Ishikawa (cell line): ENCODE measurements at regions not wholly inside any gene's neighbourhood (a gene's known extent, or its start where the extent isn't known, plus 50 kb on each side); places are given as distances from the start of the nearest gene placed in this dataset.

Experiments used
- CEBPB ChIP-seq: IDR thresholded peaks from 2 replicates; pipeline ENCODE4 v1.6.1; 2012
- EGR1 ChIP-seq: IDR thresholded peaks from 2 replicates; pipeline ENCODE4 v1.6.1; 2012
- EP300 ChIP-seq: IDR thresholded peaks from 2 replicates; pipeline ENCODE4 v1.6.1; 2012; ENCODE audit warnings: borderline replicate concordance
- FOXM1 ChIP-seq: IDR thresholded peaks from 2 replicates; pipeline ENCODE4 v1.6.1; 2012; ENCODE audit warnings: low read depth, borderline replicate concordance
- MAX ChIP-seq: IDR thresholded peaks from 2 replicates; pipeline ENCODE4 v1.6.1; 2012
- RAD21 ChIP-seq: IDR thresholded peaks from 2 replicates; pipeline ENCODE4 v1.6.1; 2012; ENCODE audit warnings: low read depth
- REST ChIP-seq: IDR thresholded peaks from 2 replicates; pipeline ENCODE4 v1.6.1; 2012; ENCODE audit warnings: low read depth, mild to moderate bottlenecking
- USF1 ChIP-seq: IDR thresholded peaks from 2 replicates; pipeline ENCODE4 v1.6.1; 2012
- YY1 ChIP-seq: IDR thresholded peaks from 2 replicates; pipeline ENCODE4 v1.6.1; 2012; ENCODE audit warnings: low read depth

- TF ChIP-seq USF1: no peak
- no peak for TF ChIP-seq CEBPB
- TF ChIP-seq MAX: no peak
- no peak for TF ChIP-seq FOXM1
- no peak for TF ChIP-seq REST
- TF ChIP-seq EGR1: no peak
- TF ChIP-seq EP300: no peak
- no peak for TF ChIP-seq RAD21
- no peak for TF ChIP-seq YY1
Observed at GRCh38 chr2:75288760-75289159, 89.4 kb upstream of the TACR1 start.
